ENCODE measurements at regions not wholly inside any gene's neighbourhood (a gene's known extent, or its start where the extent isn't known, plus 50 kb on each side); places are given as distances from the start of the nearest gene placed in this dataset.

DNA sequence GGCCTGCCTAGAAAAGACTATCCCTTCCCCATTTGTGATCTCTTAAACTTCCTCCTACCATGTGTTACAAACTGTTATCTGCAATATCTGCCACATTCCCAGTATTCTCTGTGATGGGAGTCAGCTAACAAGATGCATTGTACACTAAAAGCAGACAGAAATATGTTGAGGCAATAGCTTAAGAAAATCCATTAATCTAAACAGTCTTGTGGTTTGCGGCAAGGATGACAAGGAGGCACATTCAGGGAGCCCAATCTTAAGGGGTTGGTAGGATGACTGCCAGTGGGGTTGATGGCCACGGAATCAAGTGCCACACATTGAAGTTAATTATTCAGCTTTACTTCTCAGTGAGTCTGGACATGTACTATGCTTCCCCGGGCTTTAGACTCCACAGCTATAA is 775.5 kb upstream of the AMELY start:
- Mint-ChIP-seq H3K36me3 (ENCODE audit: low read depth) (no peaks in the 10 kb centered on the region), H3K4me1 (ENCODE audit: low read depth) (peaks cover 57% of the 10 kb centered on the region), H3K9me3 (no peaks in the 10 kb centered on the region), H3K4me3 (no peak overlapping the region), H3K27me3 (ENCODE audit: insufficient read depth) (no peaks in the 10 kb centered on the region), H3K27ac (peak overlapping the region; percentile 72)
- peak; percentile 50 for DNase-seq
- TF ChIP-seq, protein P1, sequence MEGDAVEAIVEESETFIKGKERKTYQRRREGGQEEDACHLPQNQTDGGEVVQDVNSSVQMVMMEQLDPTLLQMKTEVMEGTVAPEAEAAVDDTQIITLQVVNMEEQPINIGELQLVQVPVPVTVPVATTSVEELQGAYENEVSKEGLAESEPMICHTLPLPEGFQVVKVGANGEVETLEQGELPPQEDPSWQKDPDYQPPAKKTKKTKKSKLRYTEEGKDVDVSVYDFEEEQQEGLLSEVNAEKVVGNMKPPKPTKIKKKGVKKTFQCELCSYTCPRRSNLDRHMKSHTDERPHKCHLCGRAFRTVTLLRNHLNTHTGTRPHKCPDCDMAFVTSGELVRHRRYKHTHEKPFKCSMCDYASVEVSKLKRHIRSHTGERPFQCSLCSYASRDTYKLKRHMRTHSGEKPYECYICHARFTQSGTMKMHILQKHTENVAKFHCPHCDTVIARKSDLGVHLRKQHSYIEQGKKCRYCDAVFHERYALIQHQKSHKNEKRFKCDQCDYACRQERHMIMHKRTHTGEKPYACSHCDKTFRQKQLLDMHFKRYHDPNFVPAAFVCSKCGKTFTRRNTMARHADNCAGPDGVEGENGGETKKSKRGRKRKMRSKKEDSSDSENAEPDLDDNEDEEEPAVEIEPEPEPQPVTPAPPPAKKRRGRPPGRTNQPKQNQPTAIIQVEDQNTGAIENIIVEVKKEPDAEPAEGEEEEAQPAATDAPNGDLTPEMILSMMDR (IDR thresholded peaks at IDR 0.05): no peak

DNA sequence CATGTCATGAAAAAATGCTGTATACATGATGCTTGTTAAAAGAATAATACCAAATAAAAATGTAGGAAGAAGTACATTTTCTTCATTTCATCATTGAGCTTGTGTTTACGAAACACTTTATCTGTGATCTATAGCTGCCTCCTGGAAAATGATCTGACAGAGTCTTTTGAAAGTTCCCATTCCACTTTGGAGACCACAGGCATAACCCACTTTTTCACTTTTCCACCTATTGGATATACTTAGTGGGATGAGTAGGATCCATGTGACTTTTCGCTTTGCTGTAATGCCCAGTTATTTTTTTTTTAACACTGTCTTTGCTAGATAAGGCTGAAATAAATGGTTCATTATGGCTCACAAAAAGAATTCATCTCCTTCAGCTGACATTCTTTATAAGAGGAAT is 773.0 kb upstream of the AMELY start:
- Mint-ChIP-seq H3K4me3 (no peak overlapping the region; the same call in 1 of the 2 replicates), H3K27ac (no peak overlapping the region), H3K4me1 (ENCODE audit: low read depth) (peaks cover 65% of the 10 kb centered on the region), H3K36me3 (ENCODE audit: low read depth) (no peaks in the 10 kb centered on the region), H3K27me3 (ENCODE audit: insufficient read depth) (no peaks in the 10 kb centered on the region), H3K9me3 (no peaks in the 10 kb centered on the region)
- TF ChIP-seq, protein P1 (IDR thresholded peaks at IDR 0.05): no peak
- no peak for DNase-seq

DNA sequence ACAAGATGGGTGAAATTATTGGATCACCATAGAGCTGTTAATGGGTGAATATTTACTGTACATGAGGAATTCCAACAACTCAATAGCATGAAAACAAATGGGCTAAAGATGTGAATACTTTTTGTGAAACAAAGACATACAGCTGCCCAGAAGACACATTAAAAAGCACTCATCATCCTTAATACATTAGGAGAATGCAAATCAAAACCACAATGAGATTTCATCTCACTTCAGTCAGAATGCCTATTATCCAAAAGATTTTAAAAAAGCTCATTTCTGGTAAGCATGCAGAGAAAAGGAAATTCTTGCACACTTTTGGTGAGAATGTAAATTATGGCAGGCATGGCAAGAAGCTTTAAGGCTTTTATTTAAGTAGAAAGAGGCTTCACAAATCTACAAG is 770.8 kb upstream of the AMELY start:
- Mint-ChIP-seq H3K9me3 (no peaks in the 10 kb centered on the region), H3K27me3 (ENCODE audit: insufficient read depth) (no peaks in the 10 kb centered on the region), H3K36me3 (ENCODE audit: low read depth) (no peaks in the 10 kb centered on the region), H3K4me3 (no peak overlapping the region), H3K27ac (peak overlapping the region; percentile 15; the same call in 1 of the 2 replicates), H3K4me1 (ENCODE audit: low read depth) (peaks cover 56% of the 10 kb centered on the region)
- DNase-seq: peak; percentile 19
- TF ChIP-seq, protein P1 (IDR thresholded peaks at IDR 0.05): no peak

DNA sequence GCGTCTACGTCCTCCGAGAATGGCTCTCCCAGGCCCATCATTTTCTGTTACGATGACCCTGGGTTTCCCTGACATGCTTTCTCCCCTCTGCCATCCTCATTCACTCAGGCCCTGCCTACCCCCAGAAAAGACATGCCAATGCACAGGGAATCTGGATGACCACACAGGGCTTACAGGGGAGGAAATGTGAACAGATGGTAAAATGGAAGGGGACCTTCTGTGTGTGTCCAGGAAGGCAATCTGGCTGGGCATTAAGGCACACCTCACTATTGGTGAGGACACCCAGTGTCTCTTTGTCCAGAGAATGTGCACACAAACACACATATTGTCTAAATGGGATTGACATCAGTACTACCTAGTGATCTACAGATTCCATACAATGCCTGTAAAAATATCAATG is 769.9 kb upstream of the AMELY start:
- Mint-ChIP-seq H3K27me3 (ENCODE audit: insufficient read depth) (no peaks in the 10 kb centered on the region), H3K4me1 (ENCODE audit: low read depth) (peaks cover 46% of the 10 kb centered on the region), H3K36me3 (ENCODE audit: low read depth) (no peaks in the 10 kb centered on the region), H3K9me3 (no peaks in the 10 kb centered on the region), H3K27ac (peak overlapping the region; percentile 15; the same call in 1 of the 2 replicates), H3K4me3 (no peak overlapping the region)
- TF ChIP-seq, protein P1 (IDR thresholded peaks at IDR 0.05): no peak
- DNase-seq: no peak

DNA sequence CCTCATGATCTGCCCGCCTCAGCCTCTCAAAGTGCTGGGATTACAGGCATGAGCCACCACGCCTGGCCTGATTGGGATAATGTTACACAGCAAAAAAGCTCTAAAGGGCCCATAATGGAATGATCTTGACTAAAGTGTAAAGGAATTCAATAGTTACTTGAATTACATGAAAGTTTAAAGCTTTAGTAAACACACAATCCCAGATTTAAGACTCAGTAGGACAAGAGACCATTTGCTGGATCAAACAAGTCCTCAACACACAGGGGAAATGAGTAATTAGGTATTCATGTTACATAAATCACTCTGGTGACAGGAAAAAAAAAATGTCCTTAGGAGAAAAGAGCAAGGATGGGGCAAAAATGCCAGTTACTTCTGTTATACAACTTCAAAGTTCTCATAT is 762.9 kb upstream of the AMELY start:
- peak; percentile 56 for DNase-seq
- no peak overlapping the region for H3K4me3 Mint-ChIP-seq
- TF ChIP-seq, protein P1 (IDR thresholded peaks at IDR 0.05): no peak
- H3K9me3 Mint-ChIP-seq: no peaks in the 10 kb centered on the region
- H3K36me3 Mint-ChIP-seq (ENCODE audit: low read depth): no peaks in the 10 kb centered on the region
- H3K4me1 Mint-ChIP-seq (ENCODE audit: low read depth): peaks cover 15% of the 10 kb centered on the region
- peak overlapping the region; percentile 74 for H3K27ac Mint-ChIP-seq
- no peaks in the 10 kb centered on the region for H3K27me3 Mint-ChIP-seq (ENCODE audit: insufficient read depth)

DNA sequence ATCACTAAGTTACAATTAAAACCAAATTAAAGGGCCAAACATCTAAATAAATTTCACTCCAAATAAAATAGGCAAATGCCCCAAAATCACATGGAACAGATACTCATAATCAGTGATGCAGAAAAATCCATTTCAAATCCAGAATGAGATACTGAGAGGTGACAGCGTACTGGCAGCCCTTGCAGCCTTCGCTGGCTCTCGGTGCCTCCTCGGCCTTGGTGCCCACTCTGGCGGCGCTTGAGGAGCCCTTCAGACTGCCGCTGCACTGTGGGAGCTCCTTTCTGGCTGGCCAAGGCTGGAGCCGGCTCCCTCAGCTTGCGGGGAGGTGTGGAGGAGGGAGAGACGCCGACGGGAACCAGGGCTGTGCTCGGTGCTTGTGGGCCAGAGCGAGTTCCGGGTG is 761.2 kb upstream of the AMELY start:
- TF ChIP-seq, protein P1 (IDR thresholded peaks at IDR 0.05): no peak
- H3K9me3 Mint-ChIP-seq: no peaks in the 10 kb centered on the region
- no peak for DNase-seq
- H3K27ac Mint-ChIP-seq: no peak overlapping the region
- no peak overlapping the region for H3K4me3 Mint-ChIP-seq
- no peaks in the 10 kb centered on the region for H3K27me3 Mint-ChIP-seq (ENCODE audit: insufficient read depth)
- H3K4me1 Mint-ChIP-seq (ENCODE audit: low read depth): peaks cover 15% of the 10 kb centered on the region
- H3K36me3 Mint-ChIP-seq (ENCODE audit: low read depth): no peaks in the 10 kb centered on the region

All from HFFc6 (cell line).